GM12891 (cell line): ENCODE measurements at regions not wholly inside any gene's neighbourhood (a gene's known extent, or its start where the extent isn't known, plus 50 kb on each side); places are given as distances from the start of the nearest gene placed in this dataset.

ENCODE experiments used
- POLR2A ChIP-seq: IDR thresholded peaks from 2 replicates; pipeline ENCODE4 v1.6.1; 2011; ENCODE audit warnings: low read depth, low read length, control low read depth
- POLR2AphosphoS5 ChIP-seq: IDR thresholded peaks from 2 replicates; pipeline ENCODE4 v1.6.1; 2011; ENCODE audit warnings: low read depth, low read length, control low read depth

DNA sequence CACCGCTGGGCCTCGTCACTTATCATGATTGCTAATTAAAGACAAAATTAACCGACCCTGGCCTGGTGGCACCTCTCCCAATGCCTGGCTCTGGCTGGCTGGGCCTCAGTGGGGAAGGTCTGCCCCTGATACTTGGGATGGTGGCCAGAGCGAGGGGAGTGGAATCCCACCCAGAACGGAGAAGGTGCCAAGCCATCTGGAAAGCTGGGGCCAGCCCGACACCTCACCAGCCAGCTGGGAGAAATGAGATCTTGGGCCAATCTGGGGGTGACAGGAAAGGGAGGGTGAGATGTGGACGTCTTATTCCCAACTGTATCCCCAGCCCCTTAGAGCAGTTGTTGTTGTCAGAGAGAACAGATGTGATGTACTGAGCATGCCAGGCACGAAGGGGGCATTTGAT, 215.0 kb upstream of the PWP1 start:
- TF ChIP-seq POLR2A (no peak), POLR2AphosphoS5 (no peak)
